Inflammatory macrophage treated with lipopolysaccharide for 1 hour (primary cell): ENCODE measurements at regions not wholly inside any gene's neighbourhood (a gene's known extent, or its start where the extent isn't known, plus 50 kb on each side); places are given as distances from the start of the nearest gene placed in this dataset.
"Not testable (repeated sequence)": the region's sequence is repeated elsewhere in the genome, so short reads cannot be mapped to it uniquely, and the experiment has no call there.

Experiments used
- DNase-seq, 2 donors: peaks; one replicate each; pipeline ENCODE4 v3.0.0-alpha.2; 2020 to 2022

- DNase-seq, result no peak
Measured at GRCh38 chr17:5753421-5753820, 169.1 kb upstream of the NLRP1 start.

- DNase-seq, result no peak
Measured at GRCh38 chr17:5757314-5757907, 173.1 kb upstream of the NLRP1 start.

GRCh38 chr17:5758651-5759050 lies 174.3 kb upstream of the NLRP1 start:
- peak in 1 of 2 donors; percentile 12 for DNase-seq

DNA sequence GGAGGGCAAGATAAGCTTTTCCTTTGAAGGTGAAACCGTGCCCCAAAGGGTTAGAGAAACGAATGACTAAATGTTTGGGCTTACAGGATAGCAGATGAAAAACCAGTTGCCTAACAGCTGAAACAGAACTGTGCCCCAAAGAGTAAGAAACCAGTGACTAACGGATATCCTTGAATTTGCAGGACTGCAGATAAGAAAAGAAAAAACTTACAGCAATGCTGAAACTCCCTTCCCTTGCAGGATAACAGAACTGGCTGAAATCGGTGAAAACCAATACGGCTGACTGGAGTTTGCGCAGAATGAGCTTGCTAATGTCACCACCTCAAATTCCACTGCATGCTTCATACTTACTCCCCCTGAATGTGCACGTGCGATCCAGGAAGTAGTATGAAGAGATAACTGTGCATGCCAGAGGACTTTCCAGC lies 175.2 kb upstream of the NLRP1 start:
- no peak for DNase-seq

DNA sequence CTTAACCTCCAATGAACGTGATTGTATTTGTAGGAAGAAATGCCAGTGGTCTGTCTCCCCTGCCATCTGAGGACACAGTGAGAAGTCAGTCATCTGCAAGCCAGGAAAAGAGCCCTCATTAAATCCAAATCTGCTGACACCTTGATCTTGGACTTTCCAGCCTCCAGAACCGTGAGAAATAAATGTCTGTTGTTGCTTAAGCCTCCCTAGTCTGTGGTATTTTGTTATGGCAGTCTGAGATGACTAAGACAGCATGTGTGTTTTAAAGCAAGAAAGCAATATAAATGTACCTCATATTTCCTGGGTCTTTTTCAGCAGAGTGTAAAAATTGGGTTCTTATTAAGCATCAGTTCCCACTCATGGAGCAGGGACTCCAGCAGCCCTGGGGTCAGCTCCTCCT lies 177.9 kb upstream of the NLRP1 start:
- no peak for DNase-seq

- no peak for DNase-seq
Measured at GRCh38 chr17:5763595-5764306, 179.4 kb upstream of the NLRP1 start.

GRCh38 chr17:5769593-5770354 lies 185.5 kb upstream of the NLRP1 start:
- no peak for DNase-seq

DNA sequence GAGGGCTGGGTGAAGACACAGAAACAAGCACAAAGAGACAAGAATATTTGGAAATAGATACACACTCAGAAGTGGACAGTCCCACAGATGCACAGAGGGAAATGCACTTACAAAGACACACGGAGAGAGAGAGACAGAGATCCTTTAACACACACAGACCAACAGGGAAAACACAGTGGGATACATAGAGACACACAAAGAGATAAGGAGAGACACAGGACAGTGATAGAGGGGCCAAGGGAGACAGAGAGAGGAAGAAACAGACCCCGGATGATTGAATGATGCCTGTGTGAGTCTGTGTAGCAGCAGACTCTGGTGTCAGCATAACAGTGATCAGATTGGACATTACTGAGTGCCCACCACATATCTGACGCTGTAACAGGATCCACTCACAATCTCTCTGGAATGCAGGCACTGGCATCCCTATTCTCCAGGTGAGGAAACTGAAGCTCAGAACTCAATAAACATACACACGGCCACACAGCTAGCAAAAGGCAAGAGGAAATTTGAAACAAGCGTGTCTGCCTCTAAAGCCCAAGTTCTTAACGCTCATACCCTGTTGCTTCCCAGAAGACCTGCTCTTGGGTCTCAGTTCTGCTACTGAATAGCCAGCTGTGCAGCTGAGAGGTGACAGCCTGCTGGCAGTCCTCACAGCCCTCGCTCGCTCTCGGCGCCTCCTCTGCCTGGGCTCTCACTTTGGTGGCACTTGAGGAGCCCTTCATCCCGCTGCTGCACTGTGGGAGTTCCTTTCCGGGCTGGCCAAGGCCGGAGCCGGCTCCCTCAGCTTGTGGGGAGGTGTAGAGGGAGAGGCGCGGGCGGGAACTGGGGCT lies 186.3 kb upstream of the NLRP1 start:
- no peak for DNase-seq

GRCh38 chr17:5771271-5771577 lies 186.9 kb upstream of the NLRP1 start:
- DNase-seq, result not testable (repeated sequence)

GRCh38 chr17:5772017-5772416 lies 187.7 kb upstream of the NLRP1 start:
- DNase-seq, result not testable (repeated sequence)

DNA sequence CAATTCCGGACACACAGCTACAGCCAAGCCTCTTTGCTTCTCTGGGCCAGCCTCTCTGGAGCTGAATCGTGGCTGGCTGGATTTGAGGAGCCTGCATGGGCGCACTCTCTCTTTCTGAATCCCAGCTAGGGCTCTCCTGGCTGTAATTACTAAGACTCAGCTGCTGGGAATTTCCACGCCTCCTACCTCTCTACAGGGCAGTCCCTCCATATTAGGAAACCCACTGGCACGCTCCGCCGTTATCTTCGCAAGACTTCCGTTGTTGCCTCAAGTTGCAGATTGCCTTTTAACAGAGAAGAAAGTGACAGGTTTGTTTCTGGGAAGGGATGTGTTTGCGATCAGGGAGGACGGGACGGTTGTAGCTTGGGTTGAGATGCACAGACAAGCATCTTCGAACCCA lies 188.4 kb upstream of the NLRP1 start:
- DNase-seq, result peak in 1 of 2 donors; percentile 21

- DNase-seq, result no peak
Measured at GRCh38 chr17:5773816-5774360, 189.6 kb upstream of the NLRP1 start.

DNA sequence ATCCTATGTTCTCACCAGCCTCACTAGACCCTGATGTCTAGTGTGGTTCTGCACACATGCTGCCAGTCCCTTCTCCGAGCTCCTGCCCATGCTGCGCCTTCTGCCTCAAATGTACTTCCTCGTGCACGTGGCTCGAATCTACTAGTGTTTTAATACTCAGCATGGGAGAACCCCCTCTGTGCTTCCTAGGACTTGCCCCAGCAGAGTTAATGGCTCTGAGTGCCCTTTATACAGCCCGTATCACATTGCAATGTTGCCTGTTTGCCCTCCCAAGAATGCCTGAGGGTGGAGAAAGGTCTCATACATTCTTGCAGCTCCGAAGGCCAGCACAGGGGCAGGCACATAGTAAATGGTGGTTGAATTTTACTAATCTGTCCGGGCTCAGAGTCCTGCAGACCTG lies 190.8 kb upstream of the NLRP1 start:
- DNase-seq, result no peak

DNA sequence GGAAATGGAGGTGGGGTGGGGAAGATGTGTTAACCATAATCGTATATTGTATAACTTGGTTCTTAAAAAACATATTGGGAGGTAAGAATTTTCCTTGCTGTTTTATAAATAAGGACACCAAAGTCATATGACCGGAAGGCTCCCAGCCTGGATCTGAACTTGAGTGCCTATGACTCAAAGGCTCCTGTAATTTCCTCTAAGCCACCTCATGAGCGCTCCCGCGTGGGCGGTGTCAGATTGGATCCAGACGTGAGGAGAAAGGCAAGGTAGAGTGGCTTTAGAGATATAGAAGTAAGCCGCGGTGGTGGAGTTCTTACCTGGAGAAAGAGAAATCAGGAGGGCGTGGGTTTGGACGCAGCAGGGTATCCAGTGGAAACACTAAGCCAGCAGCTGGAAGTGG lies 196.2 kb upstream of the NLRP1 start:
- no peak for DNase-seq

GRCh38 chr17:5781236-5781927 lies 197.1 kb upstream of the NLRP1 start:
- DNase-seq, result no peak

- DNase-seq, result no peak
Measured at GRCh38 chr17:5783269-5783668, 199.0 kb upstream of the NLRP1 start.

DNA sequence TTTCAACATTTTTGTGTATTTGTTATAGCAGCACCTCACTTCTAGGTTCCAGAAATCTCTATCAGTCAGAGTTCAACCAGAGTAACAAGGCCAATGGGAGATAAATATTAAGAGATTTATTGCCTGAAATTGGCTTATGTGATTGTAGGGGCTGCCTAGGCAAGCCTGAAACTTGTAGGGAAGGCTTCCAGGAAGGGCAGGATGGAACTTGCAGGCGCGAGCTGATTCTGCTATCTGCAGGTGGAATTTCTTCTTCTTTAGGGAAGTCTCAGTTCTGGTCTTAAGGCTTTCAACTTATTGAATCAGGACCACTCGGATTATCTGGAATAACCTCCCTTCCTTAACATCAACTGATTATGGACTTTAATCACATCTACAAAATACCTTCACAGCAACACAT lies 199.5 kb upstream of the NLRP1 start:
- no peak for DNase-seq

GRCh38 chr17:5784791-5785190 lies 200.5 kb upstream of the NLRP1 start:
- DNase-seq, result no peak

DNA sequence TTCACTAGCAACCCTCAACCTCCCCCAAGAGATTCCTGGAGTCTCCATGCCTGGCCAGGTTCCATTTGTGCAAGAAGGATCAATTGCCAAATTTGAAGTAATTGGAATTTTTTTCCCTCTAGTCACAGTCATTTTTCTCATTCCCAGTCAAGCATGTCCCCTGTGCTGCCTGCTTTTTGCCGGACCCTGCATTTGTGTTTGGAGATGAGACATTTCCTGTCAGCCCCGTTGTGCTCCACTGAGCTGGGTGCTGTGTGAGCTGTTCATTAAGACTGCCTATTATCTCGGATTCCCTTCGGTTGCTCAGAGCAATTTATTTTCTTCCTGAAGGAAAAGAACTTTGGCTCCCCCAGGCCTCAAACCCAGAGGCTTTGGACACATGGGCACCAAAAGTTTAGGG lies 201.0 kb upstream of the NLRP1 start:
- no peak for DNase-seq

DNA sequence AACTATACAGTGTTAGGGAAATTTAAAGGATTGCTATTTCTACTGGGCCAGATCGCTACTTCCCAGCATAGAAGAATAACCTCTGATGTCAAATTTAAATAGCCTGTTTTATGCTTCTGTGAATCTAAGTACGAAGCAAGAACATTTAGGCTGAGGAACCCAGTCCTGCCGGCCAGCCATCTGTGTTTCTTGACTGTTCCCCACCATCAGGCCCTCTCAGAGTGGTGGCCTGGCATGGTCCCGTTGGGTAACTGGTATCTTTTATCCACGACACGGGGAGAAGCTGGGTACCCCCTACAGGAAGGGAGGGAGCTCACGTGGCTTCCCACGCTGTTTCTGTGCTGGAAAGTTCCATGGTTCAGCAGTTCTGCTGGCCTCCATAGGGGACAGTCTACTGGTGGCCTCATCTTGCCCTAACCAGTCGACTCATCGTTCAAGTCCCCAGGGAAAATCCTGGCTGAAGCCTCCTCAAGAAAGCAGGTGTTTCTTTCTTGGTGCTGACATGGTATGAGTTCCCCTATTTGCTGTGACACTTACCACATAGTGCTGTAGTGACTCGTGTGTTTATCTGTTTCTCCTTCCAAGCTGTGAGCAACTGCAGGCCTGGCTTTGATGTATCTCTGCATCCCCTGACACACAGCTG lies 201.7 kb upstream of the NLRP1 start:
- no peak for DNase-seq

DNA sequence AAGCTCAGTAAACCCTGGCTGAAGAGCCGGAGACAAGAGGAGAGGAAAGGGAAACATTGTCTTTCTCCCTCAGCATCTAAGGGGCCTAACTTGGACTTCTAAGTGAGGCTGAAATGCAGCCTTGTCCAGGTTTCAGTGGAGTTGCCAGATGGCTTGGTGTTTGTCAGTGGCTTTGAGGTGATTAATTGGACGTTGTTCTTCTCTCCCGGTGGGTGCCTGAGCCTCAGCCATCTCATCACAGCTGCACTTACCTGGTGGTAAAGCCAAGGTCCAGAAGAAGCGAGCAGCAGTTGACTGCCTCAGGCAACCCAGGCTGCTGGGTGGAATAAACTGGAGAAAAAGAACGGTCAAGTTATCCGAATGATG lies 202.2 kb upstream of the NLRP1 start:
- no peak for DNase-seq
